WERI-Rb-1 (cell line): ENCODE measurements at regions not wholly inside any gene's neighbourhood (a gene's known extent, or its start where the extent isn't known, plus 50 kb on each side); places are given as distances from the start of the nearest gene placed in this dataset.

ENCODE experiments used
- DNase-seq: peaks from one replicate; pipeline ENCODE4 v3.0.0-alpha.2; 2020
- H3K27ac ChIP-seq: fragments of 250-450 bp; sonication (Bioruptor Pico); 2 replicates; pipeline ENCODE4 v1.5.1; 2020; ENCODE audit warnings: mild to moderate bottlenecking, moderate library complexity
- H3K27me3 ChIP-seq: fragments of 250-450 bp; sonication (Bioruptor Pico); 2 replicates; pipeline ENCODE4 v1.5.1; 2021; ENCODE audit warnings: mild to moderate bottlenecking, low read depth, moderate library complexity; ENCODE audit not compliant: insufficient read depth, severe bottlenecking
- H3K36me3 ChIP-seq: fragments of 250-450 bp; sonication (Bioruptor Pico); 2 replicates; pipeline ENCODE4 v1.5.1; 2020; ENCODE audit warnings: mild to moderate bottlenecking, moderate library complexity
- H3K4me3 ChIP-seq: 2 replicates; pipeline ENCODE4 v1.5.1; 2011; ENCODE audit warnings: low read depth, mild to moderate bottlenecking, control low read depth, low read length
- H3K9me3 ChIP-seq: fragments of 250-450 bp; sonication (Bioruptor Pico); 2 replicates; pipeline ENCODE4 v1.5.1; 2021; ENCODE audit warnings: mild to moderate bottlenecking, moderate library complexity; ENCODE audit not compliant: severe bottlenecking
- CTCF ChIP-seq: IDR thresholded peaks from 2 replicates; pipeline ENCODE4 v1.5.1; 2011; ENCODE audit warnings: low read depth, mild to moderate bottlenecking, control low read depth, inconsistent platforms, low read length

- no peak for TF ChIP-seq CTCF
- H3K27me3 ChIP-seq: no peaks in the 10 kb centered on the region
- no peak overlapping the region for H3K27ac ChIP-seq
- no peaks in the 10 kb centered on the region for H3K36me3 ChIP-seq
- no peaks in the 10 kb centered on the region for H3K9me3 ChIP-seq
- H3K4me3 ChIP-seq: no peak overlapping the region
- no peak for DNase-seq
Observed at GRCh38 chr1:82153272-82153629, 352.5 kb downstream of the ADGRL2 start.

- H3K4me3 ChIP-seq: no peak overlapping the region
- H3K27me3 ChIP-seq: no peaks in the 10 kb centered on the region
- H3K27ac ChIP-seq: no peak overlapping the region
- TF ChIP-seq CTCF: no peak
- DNase-seq: no peak
- H3K36me3 ChIP-seq: no peaks in the 10 kb centered on the region
- H3K9me3 ChIP-seq: no peaks in the 10 kb centered on the region
Observed at GRCh38 chr1:82152356-82153271, 351.9 kb downstream of the ADGRL2 start.

DNA sequence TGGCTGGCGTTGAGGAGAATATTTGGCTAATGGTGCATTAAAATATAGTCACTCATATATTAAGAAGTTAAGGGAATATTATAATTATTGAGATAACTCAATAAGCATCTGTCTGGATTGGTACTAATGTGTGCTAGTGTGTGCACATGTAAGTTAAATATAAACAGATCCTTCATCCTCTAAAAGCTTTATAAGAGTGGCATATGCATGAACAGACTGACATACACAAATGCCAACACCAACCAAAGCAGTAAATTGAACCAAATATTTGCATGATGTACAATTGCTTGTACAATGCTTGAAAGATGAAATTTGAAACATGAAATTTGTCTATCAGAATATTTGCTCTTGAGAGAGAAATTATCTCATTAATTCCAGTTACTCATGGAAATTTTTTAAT, 344.9 kb downstream of the ADGRL2 start:
- Histone ChIP-seq H3K27ac (no peak overlapping the region), H3K4me3 (no peak overlapping the region), H3K27me3 (no peaks in the 10 kb centered on the region), H3K36me3 (no peaks in the 10 kb centered on the region), H3K9me3 (no peaks in the 10 kb centered on the region)
- DNase-seq: no peak
- no peak for TF ChIP-seq CTCF

DNA sequence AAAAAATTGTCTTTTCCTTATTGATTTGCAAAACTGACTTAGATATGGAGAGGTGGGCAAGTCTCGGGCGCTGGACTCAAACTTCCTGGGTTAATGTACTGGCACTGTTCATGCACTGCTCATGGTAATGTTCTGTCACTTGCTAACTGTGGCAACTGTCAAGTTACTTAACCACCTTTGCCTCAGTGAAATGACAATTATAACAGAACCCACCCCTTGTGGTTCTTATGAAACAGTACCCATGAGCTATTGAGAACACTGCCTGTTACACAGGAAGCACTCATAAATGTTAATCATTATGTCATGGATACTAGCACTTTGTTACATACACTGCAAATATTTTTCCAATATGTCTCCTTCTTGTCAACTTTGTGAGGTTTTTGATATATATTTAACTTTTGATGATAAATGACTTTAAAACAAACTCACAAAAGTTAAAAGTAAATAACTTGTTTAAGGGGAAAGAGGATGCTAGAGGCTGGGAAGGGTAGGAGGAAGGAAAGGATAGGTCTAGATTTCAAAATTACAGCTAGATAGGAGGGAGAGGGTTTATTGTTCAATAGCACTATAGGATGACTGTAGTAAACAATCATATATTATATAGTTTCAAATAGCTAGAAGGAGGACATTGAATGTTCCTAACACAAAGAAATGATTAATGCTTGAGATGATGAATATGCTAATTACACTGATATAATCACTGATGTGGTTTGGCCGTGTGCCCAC, 342.5 kb downstream of the ADGRL2 start:
- Histone ChIP-seq H3K4me3 (no peak overlapping the region), H3K9me3 (no peaks in the 10 kb centered on the region), H3K36me3 (no peaks in the 10 kb centered on the region), H3K27me3 (no peaks in the 10 kb centered on the region), H3K27ac (no peak overlapping the region)
- no peak for TF ChIP-seq CTCF
- no peak for DNase-seq

DNA sequence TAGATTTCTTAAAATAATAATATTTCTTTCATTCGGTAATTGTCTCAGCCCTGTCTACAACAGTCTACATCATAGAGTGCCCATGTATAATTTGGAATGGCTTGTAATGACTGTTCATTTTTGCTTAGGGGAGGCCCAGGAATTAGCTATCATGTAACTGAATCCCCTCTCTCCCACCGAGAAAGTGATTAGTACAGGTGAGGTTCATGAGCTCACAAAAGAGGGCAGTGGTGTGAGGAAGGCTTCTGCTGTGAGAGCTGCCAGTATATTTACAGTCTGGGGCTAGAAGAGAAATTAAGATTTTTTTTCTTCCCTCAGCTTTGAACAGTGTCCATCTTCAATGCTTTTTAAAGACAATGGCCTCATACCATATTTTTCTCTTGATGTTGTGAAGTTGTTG, 340.7 kb downstream of the ADGRL2 start:
- Histone ChIP-seq H3K9me3 (no peaks in the 10 kb centered on the region), H3K4me3 (no peak overlapping the region), H3K27me3 (no peaks in the 10 kb centered on the region), H3K27ac (no peak overlapping the region), H3K36me3 (no peaks in the 10 kb centered on the region)
- TF ChIP-seq CTCF: no peak
- DNase-seq: no peak
